ENCODE measurements at regions not wholly inside any gene's neighbourhood (a gene's known extent, or its start where the extent isn't known, plus 50 kb on each side); places are given as distances from the start of the nearest gene placed in this dataset.

DNA sequence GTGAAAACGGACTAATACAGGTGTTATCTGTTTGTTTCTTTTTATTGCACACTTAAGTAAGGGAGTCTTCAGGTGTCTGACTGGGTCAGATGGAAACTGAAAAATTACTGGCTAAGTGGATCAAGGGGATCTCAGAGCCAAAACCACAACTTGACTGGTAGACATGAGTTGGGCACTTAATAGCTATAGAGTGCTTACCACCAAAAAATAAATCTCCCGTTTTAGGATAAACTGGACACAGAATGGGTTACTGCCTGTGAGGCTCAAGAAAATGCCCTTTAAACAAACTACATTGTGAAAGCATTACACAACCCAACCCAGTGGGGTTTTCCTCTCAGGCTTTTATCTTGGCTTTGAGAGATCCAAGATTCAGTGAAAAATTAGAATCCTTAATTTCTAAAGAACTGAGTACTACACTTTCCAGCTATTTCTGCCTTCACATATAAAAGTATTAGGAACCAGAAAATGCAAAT is 134.0 kb upstream of the LYPLAL1 start:
- DNase-seq = no peak
- peaks cover 24% of the 10 kb centered on the region for H3K4me1 Mint-ChIP-seq (ENCODE audit: low read depth, unreplicated experiment)
- no peak for TF ChIP-seq CTCF (IDR thresholded peaks at IDR 0.05; ENCODE audit: unreplicated experiment)
- intact Hi-C loops (cut with micrococcal nuclease; ENCODE audit: unreplicated experiment) = no loop called here
- no peak overlapping the region for H3K27ac Mint-ChIP-seq (ENCODE audit: unreplicated experiment)
- H3K9me3 Mint-ChIP-seq (ENCODE audit: low read depth, unreplicated experiment) = no peaks in the 10 kb centered on the region
- H3K4me3 Mint-ChIP-seq (ENCODE audit: low read depth, unreplicated experiment) = no peak overlapping the region
- CTCF ChIA-PET = interaction anchor here (1.6 kb wide), 1 partner anchor 27 kb away, joined by 5 read pairs; no protein-coding TSS in a partner anchor
- H3K36me3 Mint-ChIP-seq (ENCODE audit: insufficient read depth, unreplicated experiment) = no peaks in the 10 kb centered on the region
- BruUV-seq (replicated peaks) = no TSS peak
- H3K27me3 Mint-ChIP-seq (ENCODE audit: unreplicated experiment) = no peaks in the 10 kb centered on the region

DNA sequence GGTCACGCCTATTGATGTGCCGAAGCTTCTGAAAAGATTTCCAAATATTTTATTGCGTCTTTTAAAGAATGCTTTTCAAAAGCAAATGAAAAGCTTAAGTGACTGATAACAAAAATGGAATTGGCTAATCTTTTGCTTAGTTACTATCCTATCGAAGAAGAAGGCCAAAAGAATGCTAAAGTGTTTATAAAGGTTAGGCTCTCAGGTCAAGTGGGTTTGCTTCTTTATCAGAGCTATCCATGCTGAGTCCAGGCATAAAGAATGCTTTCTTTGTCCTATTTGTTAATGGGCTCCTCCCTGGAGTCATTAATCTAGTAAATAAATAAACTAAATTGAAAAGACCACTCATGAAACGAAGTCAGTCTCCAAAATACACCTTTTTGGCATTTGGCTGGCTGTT is 133.4 kb upstream of the LYPLAL1 start:
- Mint-ChIP-seq H3K36me3 (ENCODE audit: insufficient read depth, unreplicated experiment) (no peaks in the 10 kb centered on the region), H3K4me1 (ENCODE audit: low read depth, unreplicated experiment) (peaks cover 24% of the 10 kb centered on the region), H3K27me3 (ENCODE audit: unreplicated experiment) (no peaks in the 10 kb centered on the region), H3K27ac (ENCODE audit: unreplicated experiment) (no peak overlapping the region), H3K9me3 (ENCODE audit: low read depth, unreplicated experiment) (no peaks in the 10 kb centered on the region), H3K4me3 (ENCODE audit: low read depth, unreplicated experiment) (no peak overlapping the region)
- no peak for TF ChIP-seq CTCF (IDR thresholded peaks at IDR 0.05; ENCODE audit: unreplicated experiment)
- no TSS peak for BruUV-seq (replicated peaks)
- CTCF ChIA-PET = interaction anchor here (1.6 kb wide), 1 partner anchor 26 kb away, joined by 5 read pairs; no protein-coding TSS in a partner anchor
- intact Hi-C loops (cut with micrococcal nuclease; ENCODE audit: unreplicated experiment) = no loop called here
- DNase-seq = no peak

GRCh38 chr1:219041141-219041540 is 132.5 kb upstream of the LYPLAL1 start:
- Mint-ChIP-seq H3K27ac (ENCODE audit: unreplicated experiment) (peak overlapping the region; percentile 83), H3K9me3 (ENCODE audit: low read depth, unreplicated experiment) (no peaks in the 10 kb centered on the region), H3K4me1 (ENCODE audit: low read depth, unreplicated experiment) (peaks cover 24% of the 10 kb centered on the region), H3K27me3 (ENCODE audit: unreplicated experiment) (no peaks in the 10 kb centered on the region), H3K4me3 (ENCODE audit: low read depth, unreplicated experiment) (no peak overlapping the region), H3K36me3 (ENCODE audit: insufficient read depth, unreplicated experiment) (no peaks in the 10 kb centered on the region)
- intact Hi-C loops (cut with micrococcal nuclease; ENCODE audit: unreplicated experiment) = no loop called here
- no TSS peak for BruUV-seq (replicated peaks)
- no peak for DNase-seq
- TF ChIP-seq CTCF (IDR thresholded peaks at IDR 0.05; ENCODE audit: unreplicated experiment) = no peak
- CTCF ChIA-PET = interaction anchor here (1.4 to 1.6 kb wide), 2 partner anchors 26 to 218 kb away, joined by 3 to 5 read pairs; no protein-coding TSS in a partner anchor

DNA sequence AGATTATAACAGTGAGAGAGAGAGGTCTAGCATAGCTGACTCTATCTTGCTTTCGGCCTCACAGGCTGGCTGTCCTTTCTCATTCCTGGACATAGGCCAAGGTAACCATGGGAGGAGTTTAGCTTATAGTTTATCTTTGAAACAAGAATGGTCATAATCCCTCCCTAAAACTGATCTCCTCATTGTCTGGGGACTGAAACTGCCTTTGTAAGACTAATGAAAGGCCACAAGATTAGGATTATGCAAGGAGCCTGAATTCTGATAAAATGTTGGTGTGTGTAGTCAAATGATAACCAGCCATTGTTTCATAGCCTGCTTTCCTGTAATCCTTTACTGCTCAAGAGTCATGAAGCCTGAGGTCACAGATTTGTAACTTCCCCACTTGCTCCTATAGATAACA is 131.9 kb upstream of the LYPLAL1 start:
- no peak for TF ChIP-seq CTCF (IDR thresholded peaks at IDR 0.05; ENCODE audit: unreplicated experiment)
- H3K36me3 Mint-ChIP-seq (ENCODE audit: insufficient read depth, unreplicated experiment) = no peaks in the 10 kb centered on the region
- H3K27ac Mint-ChIP-seq (ENCODE audit: unreplicated experiment) = peak overlapping the region; percentile 83
- intact Hi-C loops (cut with micrococcal nuclease; ENCODE audit: unreplicated experiment) = no loop called here
- DNase-seq = peak; percentile 56
- BruUV-seq (replicated peaks) = no TSS peak
- CTCF ChIA-PET = interaction anchor here (1.4 kb wide), 1 partner anchor 219 kb away, joined by 3 read pairs; no protein-coding TSS in a partner anchor
- H3K9me3 Mint-ChIP-seq (ENCODE audit: low read depth, unreplicated experiment) = no peaks in the 10 kb centered on the region
- H3K4me3 Mint-ChIP-seq (ENCODE audit: low read depth, unreplicated experiment) = no peak overlapping the region
- H3K4me1 Mint-ChIP-seq (ENCODE audit: low read depth, unreplicated experiment) = peaks cover 24% of the 10 kb centered on the region
- H3K27me3 Mint-ChIP-seq (ENCODE audit: unreplicated experiment) = no peaks in the 10 kb centered on the region
